OCI-LY7 (cell line): ENCODE measurements at regions not wholly inside any gene's neighbourhood (a gene's known extent, or its start where the extent isn't known, plus 50 kb on each side); places are given as distances from the start of the nearest gene placed in this dataset.

Experiments used
- EZH2phosphoT487 ChIP-seq: fragments of 200-600 bp; sonication (generic); IDR thresholded peaks from 2 replicates; pipeline ENCODE4 v1.6.1; 2018; ENCODE audit warnings: low read depth, borderline replicate concordance, mild to moderate bottlenecking, mixed run types, antibody characterized with exemption, low read length, moderate library complexity, mixed read lengths
- TF ChIP-seq, protein P1 (sequence below): fragments of 200-600 bp; sonication (generic); conservative IDR thresholded peaks from 2 replicates; pipeline ENCODE4 v1.5.1; 2014; ENCODE audit warnings: mild to moderate bottlenecking, antibody characterized with exemption, low read length, moderate library complexity, mixed read lengths

DNA sequence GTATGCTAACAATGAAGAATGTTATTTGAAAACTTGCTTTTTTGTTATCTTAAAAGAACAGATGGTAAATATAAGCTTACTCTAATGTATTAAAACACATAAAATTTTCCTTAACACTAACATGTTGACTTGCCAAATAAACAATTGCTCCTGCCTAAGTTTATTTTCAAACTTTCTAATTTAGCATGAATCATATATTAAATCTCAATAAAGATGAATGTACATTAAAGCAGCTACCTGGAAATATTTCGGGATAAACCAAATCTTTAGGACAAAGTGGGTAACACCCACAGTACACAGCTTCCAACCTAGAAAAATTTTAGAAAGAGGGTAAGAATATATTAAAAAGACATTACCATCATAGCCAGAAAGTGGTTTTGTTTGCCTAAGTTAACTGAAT, 567.4 kb downstream of the ZEB2 start:
- TF ChIP-seq, protein P1, sequence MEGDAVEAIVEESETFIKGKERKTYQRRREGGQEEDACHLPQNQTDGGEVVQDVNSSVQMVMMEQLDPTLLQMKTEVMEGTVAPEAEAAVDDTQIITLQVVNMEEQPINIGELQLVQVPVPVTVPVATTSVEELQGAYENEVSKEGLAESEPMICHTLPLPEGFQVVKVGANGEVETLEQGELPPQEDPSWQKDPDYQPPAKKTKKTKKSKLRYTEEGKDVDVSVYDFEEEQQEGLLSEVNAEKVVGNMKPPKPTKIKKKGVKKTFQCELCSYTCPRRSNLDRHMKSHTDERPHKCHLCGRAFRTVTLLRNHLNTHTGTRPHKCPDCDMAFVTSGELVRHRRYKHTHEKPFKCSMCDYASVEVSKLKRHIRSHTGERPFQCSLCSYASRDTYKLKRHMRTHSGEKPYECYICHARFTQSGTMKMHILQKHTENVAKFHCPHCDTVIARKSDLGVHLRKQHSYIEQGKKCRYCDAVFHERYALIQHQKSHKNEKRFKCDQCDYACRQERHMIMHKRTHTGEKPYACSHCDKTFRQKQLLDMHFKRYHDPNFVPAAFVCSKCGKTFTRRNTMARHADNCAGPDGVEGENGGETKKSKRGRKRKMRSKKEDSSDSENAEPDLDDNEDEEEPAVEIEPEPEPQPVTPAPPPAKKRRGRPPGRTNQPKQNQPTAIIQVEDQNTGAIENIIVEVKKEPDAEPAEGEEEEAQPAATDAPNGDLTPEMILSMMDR: no peak
- no peak for TF ChIP-seq EZH2phosphoT487
